WTC11 (cell line): ENCODE measurements at regions not wholly inside any gene's neighbourhood (a gene's known extent, or its start where the extent isn't known, plus 50 kb on each side); places are given as distances from the start of the nearest gene placed in this dataset.

Source experiments
- ATAC-seq: fragments of 200-7000 bp; cut with Tn5 transposase; 2 replicates; pipeline ENCODE4 v1.10.0; 2021; ENCODE audit warnings: mild to moderate bottlenecking, moderate library complexity
- CTCF ChIA-PET: fragments of 300-600 bp; sonication (Branson Sonifier 250); formaldehyde crosslinking; loops from one replicate; lab custom pipeline; 2021; ENCODE audit warnings: antibody characterized with exemption; lab: Charles Lee
- POLR2A ChIA-PET: fragments of 350-600 bp; sonication (Branson Sonifier 250); formaldehyde crosslinking; loops from one replicate; lab custom pipeline; 2021; ENCODE audit warnings: antibody characterized with exemption; lab: Charles Lee
- DNase-seq: peaks from one replicate; pipeline ENCODE4 v3.0.0; 2021; ENCODE audit warnings: low spot score
- H3K27ac Mint-ChIP-seq: 2 replicates; pipeline ENCODE4 v1.8.0; 2021; ENCODE audit warnings: mixed read lengths
- H3K27me3 Mint-ChIP-seq: 2 replicates; pipeline ENCODE4 v1.8.0; 2021; ENCODE audit warnings: low read depth, mild to moderate bottlenecking, moderate library complexity, mixed read lengths
- H3K36me3 Mint-ChIP-seq: 2 replicates; pipeline ENCODE4 v1.8.0; 2021; ENCODE audit warnings: mixed read lengths
- H3K4me1 Mint-ChIP-seq: 2 replicates; pipeline ENCODE4 v1.8.0; 2022; ENCODE audit warnings: mixed read lengths
- H3K4me3 Mint-ChIP-seq: 2 replicates; pipeline ENCODE4 v1.8.0; 2021; ENCODE audit warnings: mild to moderate bottlenecking, moderate library complexity, mixed read lengths
- H3K9me3 Mint-ChIP-seq: 2 replicates; pipeline ENCODE4 v1.8.0; 2021; ENCODE audit warnings: mixed read lengths
- CREB1 ChIP-seq: sonication (generic); formaldehyde crosslinking; IDR thresholded peaks from 2 replicates; pipeline ENCODE4 v1.8.0; 2023; ENCODE audit warnings: mild to moderate bottlenecking, missing genetic modification reagents
- CREM ChIP-seq: sonication (generic); formaldehyde crosslinking; IDR thresholded peaks from 2 replicates; pipeline ENCODE4 v1.8.1; 2022; ENCODE audit warnings: mild to moderate bottlenecking, missing genetic modification reagents, moderate library complexity
- ERG ChIP-seq: fragments of 250-450 bp; sonication (Bioruptor Pico); IDR thresholded peaks from 2 replicates; pipeline ENCODE4 v1.8.0; 2021; ENCODE audit warnings: mild to moderate bottlenecking
- FOXP1 ChIP-seq: sonication (generic); formaldehyde crosslinking; IDR thresholded peaks from 2 replicates; pipeline ENCODE4 v1.8.0; 2022; ENCODE audit warnings: missing genetic modification reagents, mild to moderate bottlenecking, moderate library complexity, borderline replicate concordance
- HMGXB4 ChIP-seq: sonication (generic); formaldehyde crosslinking; IDR thresholded peaks from 2 replicates; pipeline ENCODE4 v1.8.1; 2023; ENCODE audit warnings: mild to moderate bottlenecking, moderate library complexity, missing genetic modification reagents
- JAZF1 ChIP-seq: fragments of 250-450 bp; sonication (Bioruptor Pico); IDR thresholded peaks from 2 replicates; pipeline ENCODE4 v1.9.0; 2021; ENCODE audit warnings: moderate library complexity, mild to moderate bottlenecking, inconsistent platforms
- KAT7 ChIP-seq: sonication (generic); formaldehyde crosslinking; IDR thresholded peaks from 2 replicates; pipeline ENCODE4 v1.8.1; 2023; ENCODE audit warnings: missing genetic modification reagents, mild to moderate bottlenecking, borderline replicate concordance
- MXD4 ChIP-seq: fragments of 250-450 bp; sonication (Bioruptor Pico); IDR thresholded peaks from 2 replicates; pipeline ENCODE4 v1.8.0; 2021; ENCODE audit warnings: mild to moderate bottlenecking, moderate library complexity, borderline replicate concordance
- MYBL2 ChIP-seq: sonication (generic); formaldehyde crosslinking; IDR thresholded peaks from 2 replicates; pipeline ENCODE4 v1.8.1; 2023; ENCODE audit warnings: mild to moderate bottlenecking, moderate library complexity, missing genetic modification reagents
- NR2C2 ChIP-seq: sonication (generic); formaldehyde crosslinking; IDR thresholded peaks from 2 replicates; pipeline ENCODE4 v1.8.0; 2022; ENCODE audit warnings: mild to moderate bottlenecking, missing genetic modification reagents
- SMAD3 ChIP-seq: sonication (generic); formaldehyde crosslinking; IDR thresholded peaks from 2 replicates; pipeline ENCODE4 v1.8.0; 2022; ENCODE audit warnings: missing genetic modification reagents, mild to moderate bottlenecking, borderline replicate concordance
- SP1 ChIP-seq: sonication (generic); formaldehyde crosslinking; conservative IDR thresholded peaks from 2 replicates; pipeline ENCODE4 v1.8.1; 2022; ENCODE audit warnings: missing genetic modification reagents
- TEAD1 ChIP-seq: sonication (generic); formaldehyde crosslinking; IDR thresholded peaks from 2 replicates; pipeline ENCODE4 v1.8.0; 2022; ENCODE audit warnings: mild to moderate bottlenecking, missing genetic modification reagents
- USF1 ChIP-seq: sonication (generic); formaldehyde crosslinking; IDR thresholded peaks from 2 replicates; pipeline ENCODE4 v1.8.0; 2022; ENCODE audit warnings: mild to moderate bottlenecking, missing genetic modification reagents
- USF2 ChIP-seq: sonication (generic); formaldehyde crosslinking; IDR thresholded peaks from 2 replicates; pipeline ENCODE4 v1.8.1; 2023; ENCODE audit warnings: mild to moderate bottlenecking, missing genetic modification reagents, moderate library complexity
- ZBTB43 ChIP-seq: sonication (generic); formaldehyde crosslinking; IDR thresholded peaks from 2 replicates; pipeline ENCODE4 v1.8.1; 2023; ENCODE audit warnings: mild to moderate bottlenecking, missing genetic modification reagents
- ZNF121 ChIP-seq: sonication (generic); formaldehyde crosslinking; IDR thresholded peaks from 2 replicates; pipeline ENCODE4 v1.8.0; 2023; ENCODE audit warnings: missing genetic modification reagents
- ZNF263 ChIP-seq: sonication (generic); formaldehyde crosslinking; IDR thresholded peaks from 2 replicates; pipeline ENCODE4 v1.8.1; 2022; ENCODE audit warnings: low read depth, mild to moderate bottlenecking, moderate library complexity, missing genetic modification reagents
- ZSCAN18 ChIP-seq: fragments of 250-450 bp; sonication (Bioruptor Pico); IDR thresholded peaks from 2 replicates; pipeline ENCODE4 v2.1.2; 2022; ENCODE audit warnings: mild to moderate bottlenecking, moderate library complexity

- DNase-seq (no peak), ATAC-seq (no peak)
- H3K27me3 Mint-ChIP-seq: no peaks in the 10 kb centered on the region
- no peaks in the 10 kb centered on the region for H3K36me3 Mint-ChIP-seq
- ChIA-PET CTCF (interaction anchor here (0.9 kb wide), 1 partner anchor 187 kb away, joined by 3 read pairs; no protein-coding TSS in a partner anchor), POLR2A (no interaction called here)
- H3K9me3 Mint-ChIP-seq: peaks cover 8% of the 10 kb centered on the region; the same call in 1 of the 2 replicates
- no peak for TF ChIP-seq CREB1 (CRISPR knock-in tag)
- no peak for TF ChIP-seq ERG (CRISPR knock-in tag)
- TF ChIP-seq JAZF1 (CRISPR knock-in tag): no peak
- TF ChIP-seq TEAD1: no peak
- no peak for TF ChIP-seq ZNF263 (CRISPR knock-in tag)
- no peak for TF ChIP-seq SP1 (CRISPR knock-in tag)
- TF ChIP-seq CREM (CRISPR knock-in tag): no peak
- no peak for TF ChIP-seq SMAD3 (CRISPR knock-in tag)
- H3K4me3 Mint-ChIP-seq: no peak overlapping the region
- H3K27ac Mint-ChIP-seq: no peak overlapping the region
- H3K4me1 Mint-ChIP-seq: peaks cover 40% of the 10 kb centered on the region
Measured at GRCh38 chr11:29956076-29956556, 60.7 kb downstream of the KCNA4 start.

GRCh38 chr11:29943347-29943746 lies 73.5 kb downstream of the KCNA4 start:
- Mint-ChIP-seq H3K4me3 (no peak overlapping the region), H3K27me3 (no peaks in the 10 kb centered on the region), H3K4me1 (no peaks in the 10 kb centered on the region), H3K27ac (no peak overlapping the region), H3K9me3 (peaks cover 19% of the 10 kb centered on the region), H3K36me3 (peaks cover 15% of the 10 kb centered on the region)
- TF ChIP-seq FOXP1 (no peak), NR2C2 (CRISPR knock-in tag) (no peak), KAT7 (CRISPR knock-in tag) (no peak), ZBTB43 (CRISPR knock-in tag) (no peak), USF1 (CRISPR knock-in tag) (no peak), ZSCAN18 (no peak), MXD4 (no peak), ZNF121 (CRISPR knock-in tag) (no peak), HMGXB4 (no peak), MYBL2 (CRISPR knock-in tag) (no peak), JAZF1 (CRISPR knock-in tag) (no peak)
- POLR2A ChIA-PET: no interaction called here
- no peak for DNase-seq
- CTCF ChIA-PET: no interaction called here
- no peak for ATAC-seq

GRCh38 chr11:29937526-29937925 lies 79.3 kb downstream of the KCNA4 start:
- H3K36me3 Mint-ChIP-seq: peaks cover 21% of the 10 kb centered on the region
- ChIA-PET CTCF (no interaction called here), POLR2A (no interaction called here)
- no peaks in the 10 kb centered on the region for H3K4me1 Mint-ChIP-seq
- ATAC-seq (no peak), DNase-seq (no peak)
- no peak for TF ChIP-seq USF1 (CRISPR knock-in tag)
- TF ChIP-seq CREM (CRISPR knock-in tag): no peak
- TF ChIP-seq USF2 (CRISPR knock-in tag): no peak
- no peak overlapping the region for H3K27ac Mint-ChIP-seq
- H3K27me3 Mint-ChIP-seq: peaks cover 4% of the 10 kb centered on the region
- H3K4me3 Mint-ChIP-seq: no peak overlapping the region
- peaks cover 31% of the 10 kb centered on the region for H3K9me3 Mint-ChIP-seq
